ENCODE measurements at regions not wholly inside any gene's neighbourhood (a gene's known extent, or its start where the extent isn't known, plus 50 kb on each side); places are given as distances from the start of the nearest gene placed in this dataset.

DNA sequence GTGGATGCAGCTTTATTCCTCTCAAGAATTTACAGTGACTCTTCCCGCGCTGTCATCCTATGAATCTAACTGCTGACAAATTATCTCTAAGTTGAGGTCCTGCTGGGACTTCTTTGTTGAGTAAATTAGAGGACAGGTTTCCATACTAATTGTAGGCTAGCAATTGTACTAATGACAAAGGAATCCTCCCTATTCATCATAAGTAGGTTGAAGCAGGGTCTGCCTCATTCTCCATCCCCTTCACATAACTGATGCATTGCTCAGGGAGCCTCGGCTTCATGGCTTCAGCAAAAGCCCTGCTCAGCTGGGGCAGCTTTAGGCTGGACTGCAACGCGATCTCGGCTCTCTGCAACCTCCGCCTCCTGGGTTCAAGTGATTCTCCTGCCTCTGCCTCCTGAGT is 83.1 kb upstream of the IRX6 start:
- TF ChIP-seq CTCF (IDR thresholded peaks at IDR 0.05) = no peak
- TF ChIP-seq POLR2A (IDR thresholded peaks at IDR 0.05) = no peak
